Endothelial cell (in vitro differentiated cells): ENCODE measurements at regions not wholly inside any gene's neighbourhood (a gene's known extent, or its start where the extent isn't known, plus 50 kb on each side); places are given as distances from the start of the nearest gene placed in this dataset.

Source experiments
- DNase-seq: peaks from one replicate; pipeline ENCODE4 v3.0.0; 2021; ENCODE audit warnings: low spot score
- H3K27ac Mint-ChIP-seq: one replicate; pipeline ENCODE4 v1.8.0; 2021; ENCODE audit warnings: mixed read lengths, inconsistent platforms; ENCODE audit not compliant: unreplicated experiment
- H3K27me3 Mint-ChIP-seq: one replicate; pipeline ENCODE4 v1.8.0; 2021; ENCODE audit warnings: mild to moderate bottlenecking, moderate library complexity, mixed read lengths, inconsistent platforms; ENCODE audit not compliant: unreplicated experiment
- H3K36me3 Mint-ChIP-seq: one replicate; pipeline ENCODE4 v1.8.0; 2021; ENCODE audit warnings: mild to moderate bottlenecking, low read depth, mixed read lengths, inconsistent platforms; ENCODE audit not compliant: unreplicated experiment
- H3K4me1 Mint-ChIP-seq: one replicate; pipeline ENCODE4 v1.8.0; 2021; ENCODE audit warnings: mild to moderate bottlenecking, mixed read lengths, inconsistent platforms; ENCODE audit not compliant: unreplicated experiment
- H3K4me3 Mint-ChIP-seq: one replicate; pipeline ENCODE4 v1.8.0; 2021; ENCODE audit warnings: mild to moderate bottlenecking, mixed read lengths, inconsistent platforms; ENCODE audit not compliant: unreplicated experiment
- H3K9me3 Mint-ChIP-seq: one replicate; pipeline ENCODE4 v1.8.0; 2021; ENCODE audit warnings: mixed read lengths, inconsistent platforms; ENCODE audit not compliant: unreplicated experiment
- TF ChIP-seq, protein P1 (sequence below): fragments of 200-600 bp; sonication (generic); IDR thresholded peaks from one replicate; pipeline ENCODE4 v1.5.0; 2021; ENCODE audit warnings: antibody characterized with exemption; ENCODE audit not compliant: unreplicated experiment

DNA sequence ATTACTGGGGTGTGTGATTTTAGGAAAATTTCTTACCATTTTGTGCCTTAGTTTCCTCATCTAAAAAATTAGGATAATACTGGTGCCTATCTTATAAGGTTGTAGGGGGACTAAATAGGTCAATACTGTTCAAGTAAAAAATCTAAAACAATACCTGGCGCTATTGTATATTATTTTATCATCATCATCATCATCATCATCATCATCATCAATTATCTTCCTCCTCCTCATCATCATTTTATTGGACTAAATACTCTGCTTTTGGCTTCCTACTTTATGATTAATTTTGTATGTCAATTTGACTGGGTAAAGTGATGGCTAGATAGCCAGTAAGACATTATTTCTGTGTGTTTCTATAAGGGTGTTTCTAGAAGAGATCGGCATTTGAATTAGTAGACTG is 435.5 kb downstream of the DHX35 start:
- Mint-ChIP-seq H3K27ac (no peak overlapping the region), H3K36me3 (no peaks in the 10 kb centered on the region), H3K4me3 (no peak overlapping the region), H3K4me1 (no peaks in the 10 kb centered on the region), H3K9me3 (no peaks in the 10 kb centered on the region), H3K27me3 (peaks cover 1% of the 10 kb centered on the region)
- TF ChIP-seq, protein P1, sequence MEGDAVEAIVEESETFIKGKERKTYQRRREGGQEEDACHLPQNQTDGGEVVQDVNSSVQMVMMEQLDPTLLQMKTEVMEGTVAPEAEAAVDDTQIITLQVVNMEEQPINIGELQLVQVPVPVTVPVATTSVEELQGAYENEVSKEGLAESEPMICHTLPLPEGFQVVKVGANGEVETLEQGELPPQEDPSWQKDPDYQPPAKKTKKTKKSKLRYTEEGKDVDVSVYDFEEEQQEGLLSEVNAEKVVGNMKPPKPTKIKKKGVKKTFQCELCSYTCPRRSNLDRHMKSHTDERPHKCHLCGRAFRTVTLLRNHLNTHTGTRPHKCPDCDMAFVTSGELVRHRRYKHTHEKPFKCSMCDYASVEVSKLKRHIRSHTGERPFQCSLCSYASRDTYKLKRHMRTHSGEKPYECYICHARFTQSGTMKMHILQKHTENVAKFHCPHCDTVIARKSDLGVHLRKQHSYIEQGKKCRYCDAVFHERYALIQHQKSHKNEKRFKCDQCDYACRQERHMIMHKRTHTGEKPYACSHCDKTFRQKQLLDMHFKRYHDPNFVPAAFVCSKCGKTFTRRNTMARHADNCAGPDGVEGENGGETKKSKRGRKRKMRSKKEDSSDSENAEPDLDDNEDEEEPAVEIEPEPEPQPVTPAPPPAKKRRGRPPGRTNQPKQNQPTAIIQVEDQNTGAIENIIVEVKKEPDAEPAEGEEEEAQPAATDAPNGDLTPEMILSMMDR = no peak
- no peak for DNase-seq

DNA sequence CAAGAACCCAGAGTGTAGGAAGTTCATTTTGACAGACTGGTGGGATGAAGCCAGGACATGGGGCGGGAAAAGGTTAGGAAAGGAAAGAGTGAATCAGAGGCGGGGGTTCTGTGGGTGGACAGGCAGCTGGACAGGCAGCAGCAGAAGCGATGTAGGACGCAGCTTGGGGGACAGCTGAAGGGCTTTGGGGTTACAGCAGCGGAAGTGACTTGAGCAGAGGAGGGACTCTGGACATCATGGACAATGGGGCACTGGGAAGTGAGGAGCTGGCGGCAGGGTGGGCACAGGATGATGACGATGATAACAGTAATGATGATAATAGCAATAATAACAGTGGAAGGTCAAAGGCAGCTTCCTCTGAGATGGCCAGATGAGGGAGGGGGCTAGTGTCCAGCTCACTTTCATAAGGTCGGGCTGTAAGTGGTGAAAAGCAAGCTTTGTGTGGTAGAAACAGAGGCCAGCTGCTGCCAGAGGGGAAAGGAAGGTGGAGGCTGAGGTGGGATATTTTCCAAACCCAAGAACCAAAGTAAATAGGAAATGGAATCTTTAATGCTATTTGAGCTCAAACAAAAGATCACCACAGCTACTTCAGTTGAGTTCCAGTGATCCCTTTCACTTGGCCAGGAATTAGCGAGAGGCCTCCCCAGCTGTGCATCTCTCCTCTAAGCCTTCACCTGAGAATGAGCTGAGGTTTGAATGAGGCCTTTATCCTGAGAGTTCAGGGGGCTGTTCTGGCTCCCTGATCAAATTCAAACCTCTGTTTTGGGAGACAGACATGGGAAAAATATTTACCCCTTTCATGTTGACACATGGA is 433.5 kb downstream of the DHX35 start:
- Mint-ChIP-seq H3K4me3 (no peak overlapping the region), H3K9me3 (no peaks in the 10 kb centered on the region), H3K4me1 (no peaks in the 10 kb centered on the region), H3K36me3 (no peaks in the 10 kb centered on the region), H3K27me3 (peaks cover 1% of the 10 kb centered on the region), H3K27ac (no peak overlapping the region)
- TF ChIP-seq, protein P1 = no peak
- DNase-seq = no peak

DNA sequence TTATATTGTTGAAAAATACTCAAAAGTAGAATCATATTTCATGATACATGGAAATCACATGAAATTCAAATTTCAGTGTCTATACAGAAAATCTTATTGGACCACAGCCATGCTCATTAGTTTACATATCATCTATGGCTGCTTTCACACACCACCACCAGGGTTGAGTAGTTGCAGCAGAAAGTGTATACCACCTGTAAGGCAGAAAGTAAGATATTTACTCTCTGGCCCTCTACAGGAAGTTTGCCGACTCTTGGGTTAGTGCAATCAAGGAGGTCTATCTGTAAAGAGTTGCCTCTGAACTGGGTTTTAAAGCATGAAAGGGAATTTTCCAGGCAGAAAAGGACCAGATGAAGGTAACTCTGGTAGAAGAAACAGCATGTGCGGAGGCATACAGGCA is 432.3 kb downstream of the DHX35 start:
- no peaks in the 10 kb centered on the region for H3K4me1 Mint-ChIP-seq
- H3K4me3 Mint-ChIP-seq = no peak overlapping the region
- TF ChIP-seq, protein P1 = no peak
- no peaks in the 10 kb centered on the region for H3K36me3 Mint-ChIP-seq
- H3K9me3 Mint-ChIP-seq = no peaks in the 10 kb centered on the region
- H3K27ac Mint-ChIP-seq = no peak overlapping the region
- DNase-seq = no peak
- peaks cover 1% of the 10 kb centered on the region for H3K27me3 Mint-ChIP-seq

DNA sequence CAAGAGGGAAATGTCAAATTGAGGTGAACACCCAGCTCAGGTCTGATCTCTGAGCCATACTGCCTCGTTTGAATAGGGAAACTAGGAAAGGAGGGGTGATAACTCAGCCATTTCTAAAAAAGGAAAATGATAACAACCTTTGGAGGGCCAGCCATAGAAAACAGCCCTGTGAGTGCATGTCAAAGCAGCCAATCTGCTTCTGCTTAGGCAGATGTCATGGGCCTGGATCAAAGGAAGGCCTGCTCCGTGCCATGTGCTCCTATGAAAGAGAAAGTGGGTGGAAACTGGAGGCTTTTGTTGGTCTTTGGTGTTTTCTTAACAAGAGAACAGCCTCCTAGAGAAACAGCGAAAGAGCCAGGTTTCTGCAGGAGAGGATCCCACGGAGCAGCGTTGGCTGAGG is 428.0 kb downstream of the DHX35 start:
- no peak overlapping the region for H3K4me3 Mint-ChIP-seq
- H3K4me1 Mint-ChIP-seq = no peaks in the 10 kb centered on the region
- DNase-seq = no peak
- no peaks in the 10 kb centered on the region for H3K36me3 Mint-ChIP-seq
- H3K9me3 Mint-ChIP-seq = no peaks in the 10 kb centered on the region
- H3K27ac Mint-ChIP-seq = no peak overlapping the region
- H3K27me3 Mint-ChIP-seq = no peaks in the 10 kb centered on the region
- TF ChIP-seq, protein P1 = no peak

GRCh38 chr20:39381595-39381994 is 419.5 kb downstream of the DHX35 start:
- Mint-ChIP-seq H3K27me3 (no peaks in the 10 kb centered on the region), H3K36me3 (no peaks in the 10 kb centered on the region), H3K9me3 (no peaks in the 10 kb centered on the region), H3K4me1 (no peaks in the 10 kb centered on the region), H3K27ac (no peak overlapping the region), H3K4me3 (no peak overlapping the region)
- DNase-seq = no peak
- TF ChIP-seq, protein P1 = no peak
